ENCODE measurements at regions not wholly inside any gene's neighbourhood (a gene's known extent, or its start where the extent isn't known, plus 50 kb on each side); places are given as distances from the start of the nearest gene placed in this dataset.

- in situ Hi-C loops (cut with HindIII; ENCODE audit: extremely low pct_ligation_motif_present, low pct_unique_long_range_greater_than_20kb) (no loop called here), intact Hi-C loops (cut with micrococcal nuclease; ENCODE audit: unreplicated experiment) (no loop called here)
- FAIRE-seq (no peak), ATAC-seq (no peak), DNase-seq (ENCODE audit: low spot score) (no peak)
- no peak overlapping the region for H3K4me2 ChIP-seq (ENCODE audit: low read depth, low read length)
- no peak overlapping the region for H3K4me3 ChIP-seq (replicated peaks in 1 of 3; ENCODE audit: insufficient read depth in 1 of 3, low read depth in 2 of 3, low read length in 3 of 3)
- peaks cover 9% of the 10 kb centered on the region; the same call in 1 of the 2 replicates for H3K9me3 ChIP-seq (ENCODE audit: low read length)
- no peak overlapping the region for H3K27ac ChIP-seq (ENCODE audit: extremely low read length, insufficient read depth, low read length)
- no peak overlapping the region for H2AFZ ChIP-seq (ENCODE audit: low read length)
- H3K4me1 ChIP-seq (ENCODE audit: insufficient read depth, low read length): no peaks in the 10 kb centered on the region
- no TSS peak for BruUV-seq (replicated peaks)
- TF ChIP-seq POGZ (CRISPR knock-in tag; IDR thresholded peaks at IDR 0.05): no peak
- no peak for TF ChIP-seq ZNF367 (CRISPR knock-in tag; IDR thresholded peaks at IDR 0.05; ENCODE audit: borderline replicate concordance)
- TF ChIP-seq ZBED4 (CRISPR knock-in tag; IDR thresholded peaks at IDR 0.05; ENCODE audit: borderline replicate concordance): no peak
- no peak for TF ChIP-seq CREBL2 (CRISPR knock-in tag; IDR thresholded peaks at IDR 0.05; ENCODE audit: borderline replicate concordance)
- no peak for TF ChIP-seq ONECUT2 (CRISPR knock-in tag; IDR thresholded peaks at IDR 0.05)
- TF ChIP-seq SOX5 (CRISPR knock-in tag; IDR thresholded peaks at IDR 0.05; ENCODE audit: borderline replicate concordance): no peak
- no peak for TF ChIP-seq ZNF326 (CRISPR knock-in tag; IDR thresholded peaks at IDR 0.05; ENCODE audit: borderline replicate concordance)
- no peak for TF ChIP-seq ZNF768 (CRISPR knock-in tag; IDR thresholded peaks at IDR 0.05)
- TF ChIP-seq ZBTB43 (CRISPR knock-in tag; conservative IDR thresholded peaks at IDR 0.05): no peak
- no peak for TF ChIP-seq KDM1A (CRISPR knock-in tag; IDR thresholded peaks at IDR 0.05)
- no peak for TF ChIP-seq MAFG (CRISPR knock-in tag; IDR thresholded peaks at IDR 0.05)
- TF ChIP-seq DBP (CRISPR knock-in tag; IDR thresholded peaks at IDR 0.05; ENCODE audit: not compliant biosample characterization): no peak
- no peaks in the 10 kb centered on the region for H3K27me3 ChIP-seq (ENCODE audit: control insufficient read depth in 1 of 2, insufficient read depth in 2 of 2, low read length in 2 of 2)
- H4K20me1 ChIP-seq (ENCODE audit: insufficient read depth, low read length): no peaks in the 10 kb centered on the region
- no peaks in the 10 kb centered on the region for H3K79me2 ChIP-seq (ENCODE audit: insufficient read depth, low read length)
- ChIA-PET CTCF (ENCODE audit: low intra/inter-chr PET ratio, low total read pairs) (no interaction called here), POLR2A (no interaction called here)
- H3K9ac ChIP-seq (ENCODE audit: insufficient read depth, low read depth, low read length): no peak overlapping the region
- no peaks in the 10 kb centered on the region for H3K36me3 ChIP-seq (replicated peaks in 1 of 2; ENCODE audit: control insufficient read depth in 1 of 2, insufficient read depth in 2 of 2, low read length in 2 of 2)
- 5% methylated on average over 2 of the region's 2 CpGs for WGBS (ENCODE audit: low lambda C conversion rate)
These were observed 1255.6 kb downstream of the DIAPH3 start for GRCh38 chr13:58908019-58908679.

Data from HepG2 (cell line).